BE2C (cell line): ENCODE measurements at regions not wholly inside any gene's neighbourhood (a gene's known extent, or its start where the extent isn't known, plus 50 kb on each side); places are given as distances from the start of the nearest gene placed in this dataset.
A peak's percentile ranks its signal among the peaks of the same experiment; 100 is the strongest.
"Not testable (repeated sequence)": the region's sequence is repeated elsewhere in the genome, so short reads cannot be mapped to it uniquely, and the experiment has no call there.

Experiments
- DNase-seq: peaks from one replicate; pipeline ENCODE4 v3.0.0-alpha.2; 2020
- H3K27me3 ChIP-seq: fragments of 250-450 bp; sonication (Bioruptor Pico); 2 replicates; pipeline ENCODE4 v1.5.1; 2020; ENCODE audit warnings: mild to moderate bottlenecking
- H3K36me3 ChIP-seq: fragments of 250-450 bp; sonication (Bioruptor Pico); 2 replicates; pipeline ENCODE4 v1.5.1; 2020; ENCODE audit warnings: mild to moderate bottlenecking
- H3K4me1 ChIP-seq: fragments of 250-450 bp; sonication (Bioruptor Pico); 2 replicates; pipeline ENCODE4 v1.5.1; 2020
- H3K4me3 ChIP-seq: 2 replicates; pipeline ENCODE4 v1.5.1; 2011; ENCODE audit warnings: low read depth, low read length
- H3K9me3 ChIP-seq: fragments of 250-450 bp; sonication (Bioruptor Pico); 2 replicates; pipeline ENCODE4 v1.5.1; 2020
- TF ChIP-seq, protein P1 (sequence below): IDR thresholded peaks from 2 replicates; pipeline ENCODE4 v1.5.1; 2012; ENCODE audit warnings: mild to moderate bottlenecking, low read depth, low read length

DNA sequence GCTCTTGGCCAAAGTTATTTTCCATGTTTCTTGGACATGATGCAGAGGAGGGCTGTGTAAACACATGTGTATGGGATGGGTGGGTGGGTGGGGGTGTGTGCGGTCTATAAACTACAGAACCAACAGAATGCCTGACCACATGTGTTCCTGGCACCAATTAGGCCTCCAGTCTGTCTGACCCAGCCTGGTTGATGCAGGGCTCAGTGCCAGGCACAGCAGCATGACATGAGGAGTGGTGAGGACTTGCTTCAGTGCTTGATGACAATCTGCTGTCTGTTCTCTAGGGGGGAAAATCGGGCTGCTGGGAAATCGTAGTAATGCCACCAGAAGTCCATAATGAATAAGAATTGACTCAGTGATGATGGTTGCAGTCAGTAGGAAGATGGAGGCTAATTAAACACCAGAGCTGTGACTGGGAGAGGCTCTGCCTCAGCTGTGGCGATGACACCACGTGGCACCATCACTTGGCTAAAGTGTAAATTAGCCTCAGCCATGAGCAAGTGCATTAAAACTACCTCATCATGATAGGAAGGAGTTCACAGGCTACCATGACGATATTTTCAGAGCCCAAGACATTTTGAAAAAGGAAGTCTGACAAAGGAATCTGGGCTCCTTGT, 260.1 kb upstream of the PODXL start:
- no peaks in the 10 kb centered on the region for H3K36me3 ChIP-seq
- peaks cover 19% of the 10 kb centered on the region; the same call in 1 of the 2 replicates for H3K27me3 ChIP-seq
- TF ChIP-seq, protein P1, sequence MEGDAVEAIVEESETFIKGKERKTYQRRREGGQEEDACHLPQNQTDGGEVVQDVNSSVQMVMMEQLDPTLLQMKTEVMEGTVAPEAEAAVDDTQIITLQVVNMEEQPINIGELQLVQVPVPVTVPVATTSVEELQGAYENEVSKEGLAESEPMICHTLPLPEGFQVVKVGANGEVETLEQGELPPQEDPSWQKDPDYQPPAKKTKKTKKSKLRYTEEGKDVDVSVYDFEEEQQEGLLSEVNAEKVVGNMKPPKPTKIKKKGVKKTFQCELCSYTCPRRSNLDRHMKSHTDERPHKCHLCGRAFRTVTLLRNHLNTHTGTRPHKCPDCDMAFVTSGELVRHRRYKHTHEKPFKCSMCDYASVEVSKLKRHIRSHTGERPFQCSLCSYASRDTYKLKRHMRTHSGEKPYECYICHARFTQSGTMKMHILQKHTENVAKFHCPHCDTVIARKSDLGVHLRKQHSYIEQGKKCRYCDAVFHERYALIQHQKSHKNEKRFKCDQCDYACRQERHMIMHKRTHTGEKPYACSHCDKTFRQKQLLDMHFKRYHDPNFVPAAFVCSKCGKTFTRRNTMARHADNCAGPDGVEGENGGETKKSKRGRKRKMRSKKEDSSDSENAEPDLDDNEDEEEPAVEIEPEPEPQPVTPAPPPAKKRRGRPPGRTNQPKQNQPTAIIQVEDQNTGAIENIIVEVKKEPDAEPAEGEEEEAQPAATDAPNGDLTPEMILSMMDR, result no peak
- H3K9me3 ChIP-seq, result no peaks in the 10 kb centered on the region
- H3K4me3 ChIP-seq, result no peak overlapping the region
- DNase-seq, result no peak
- no peaks in the 10 kb centered on the region for H3K4me1 ChIP-seq

DNA sequence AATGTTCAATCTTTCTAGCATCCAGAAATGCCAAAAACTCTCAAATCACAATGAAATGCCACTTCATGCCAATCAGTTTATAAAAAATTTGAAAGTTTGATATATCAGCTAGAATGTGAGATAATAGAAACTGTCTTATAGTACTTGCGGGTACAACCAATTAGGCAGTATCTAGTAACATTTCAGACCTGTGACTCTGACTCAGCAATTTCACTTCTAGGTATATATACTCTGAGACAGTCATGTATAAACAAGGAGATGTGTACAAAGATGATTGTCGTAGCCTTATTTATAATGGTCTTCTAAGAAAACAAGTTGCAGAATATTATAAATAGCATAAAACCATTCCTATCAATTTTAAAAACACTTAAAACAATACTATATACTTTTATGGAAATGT, 252.3 kb upstream of the PODXL start:
- no peak for DNase-seq
- TF ChIP-seq, protein P1, result no peak
- no peaks in the 10 kb centered on the region for H3K4me1 ChIP-seq
- peaks cover 5% of the 10 kb centered on the region for H3K27me3 ChIP-seq
- no peaks in the 10 kb centered on the region for H3K9me3 ChIP-seq
- H3K4me3 ChIP-seq, result no peak overlapping the region
- H3K36me3 ChIP-seq, result no peaks in the 10 kb centered on the region

DNA sequence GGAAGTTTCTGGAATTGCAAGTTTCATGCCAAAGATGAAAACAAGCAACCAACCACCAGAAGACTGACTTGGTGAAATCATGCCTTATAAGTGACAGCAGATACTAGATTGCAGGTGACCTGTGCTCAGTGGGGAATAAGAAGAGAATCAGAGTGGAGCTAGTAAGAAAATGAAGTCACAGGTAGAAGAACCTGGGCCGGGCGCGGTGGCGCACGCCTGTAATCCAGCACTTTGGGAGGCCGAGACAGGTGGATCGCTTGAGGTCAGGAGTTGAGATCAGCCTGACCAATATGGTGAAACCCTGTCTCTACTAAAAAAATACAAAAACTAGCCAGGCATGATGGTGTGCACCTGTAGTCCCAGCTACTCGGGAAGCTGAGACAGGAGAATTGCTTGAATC, 251.7 kb upstream of the PODXL start:
- H3K36me3 ChIP-seq, H3K27me3 ChIP-seq, H3K9me3 ChIP-seq, H3K4me1 ChIP-seq, H3K4me3 ChIP-seq, DNase-seq: not testable (repeated sequence)

DNA sequence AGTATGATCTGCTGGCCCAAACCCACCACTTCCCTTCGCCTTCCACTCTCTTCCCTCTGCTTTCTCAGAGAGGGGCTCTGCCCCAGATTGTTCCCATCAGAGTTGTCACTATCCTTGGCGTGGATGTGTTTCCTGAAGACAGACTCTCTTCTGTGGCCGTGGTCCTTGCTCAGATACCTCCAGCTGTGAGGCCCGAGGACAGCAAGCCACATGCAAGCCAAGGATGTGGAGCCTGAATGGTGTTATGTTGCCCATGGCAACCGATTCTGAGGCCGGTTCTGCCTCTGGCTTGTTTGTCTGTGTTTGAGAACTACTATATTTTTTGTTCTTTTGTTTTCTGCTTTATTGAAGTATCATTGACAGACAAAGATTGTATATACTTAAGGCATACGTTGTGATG, 247.4 kb upstream of the PODXL start:
- DNase-seq, result no peak
- Histone ChIP-seq H3K4me1 (peaks cover 3% of the 10 kb centered on the region; the same call in 1 of the 2 replicates), H3K27me3 (no peaks in the 10 kb centered on the region; the same call in 1 of the 2 replicates), H3K36me3 (no peaks in the 10 kb centered on the region), H3K4me3 (no peak overlapping the region), H3K9me3 (no peaks in the 10 kb centered on the region)
- TF ChIP-seq, protein P1, result no peak

DNA sequence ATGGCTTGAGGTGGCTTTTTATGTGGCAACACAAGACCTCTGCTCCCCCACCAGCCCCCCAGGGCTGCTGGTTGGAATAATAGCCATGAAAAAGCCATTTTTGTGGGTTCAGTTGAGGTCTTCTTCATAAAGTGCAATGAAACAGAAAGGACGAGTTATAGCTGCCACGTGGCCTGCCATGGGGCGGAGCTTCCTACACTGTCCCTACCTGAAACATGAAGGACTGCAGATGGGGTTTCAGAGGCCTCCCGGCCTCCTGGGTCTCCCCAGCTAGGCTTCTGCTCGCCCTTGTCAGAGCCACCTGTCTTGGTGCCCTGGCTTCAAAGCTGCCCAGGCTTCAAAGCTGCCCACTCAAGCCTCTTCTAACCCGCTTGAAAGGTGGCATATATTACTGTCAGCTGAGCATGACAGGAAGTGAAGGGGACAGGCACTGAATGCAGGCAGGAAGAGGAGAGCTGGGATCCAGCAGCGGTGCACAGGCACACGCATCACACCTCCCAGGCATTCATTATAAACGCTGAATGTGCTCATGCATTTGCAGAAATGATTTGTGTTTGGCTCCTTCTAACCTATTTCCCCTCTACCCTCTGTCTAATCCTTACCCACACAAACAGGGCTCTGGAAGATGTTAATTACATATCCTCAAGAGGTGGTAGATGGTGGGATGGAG, 245.9 kb upstream of the PODXL start:
- H3K36me3 ChIP-seq, result no peaks in the 10 kb centered on the region
- H3K4me3 ChIP-seq, result no peak overlapping the region
- TF ChIP-seq, protein P1, result no peak
- peaks cover 3% of the 10 kb centered on the region; the same call in 1 of the 2 replicates for H3K4me1 ChIP-seq
- DNase-seq, result no peak
- H3K9me3 ChIP-seq, result no peaks in the 10 kb centered on the region
- no peaks in the 10 kb centered on the region for H3K27me3 ChIP-seq

DNA sequence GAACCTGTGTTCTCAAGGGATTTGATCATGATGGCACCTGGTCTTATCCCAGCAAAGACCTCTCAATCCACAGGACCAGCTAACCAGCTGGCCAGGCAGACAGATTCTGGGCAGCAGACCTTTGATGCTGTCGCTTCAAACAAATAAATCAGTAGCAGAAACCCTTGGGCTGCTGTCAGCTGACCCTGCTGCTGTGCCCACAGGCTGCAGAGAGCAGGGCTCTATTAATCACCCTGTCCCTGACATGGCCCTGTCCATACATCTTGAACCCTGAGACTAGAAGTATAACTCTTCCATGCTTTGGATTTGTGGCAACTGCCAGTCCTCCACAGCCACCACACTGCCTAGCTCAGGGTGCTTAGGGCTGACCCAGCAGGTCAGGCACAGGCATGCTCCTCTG, 244.1 kb upstream of the PODXL start:
- TF ChIP-seq, protein P1, result no peak
- no peaks in the 10 kb centered on the region for H3K9me3 ChIP-seq
- H3K27me3 ChIP-seq, result no peaks in the 10 kb centered on the region

More for the DNA sequence above, 244.1 kb upstream of the PODXL start:
- H3K4me1 ChIP-seq, result peaks cover 3% of the 10 kb centered on the region; the same call in 1 of the 2 replicates
- H3K4me3 ChIP-seq, result no peak overlapping the region
- H3K36me3 ChIP-seq, result no peaks in the 10 kb centered on the region
- peak; percentile 22 for DNase-seq
